HEK293 (cell line): ENCODE measurements at regions not wholly inside any gene's neighbourhood (a gene's known extent, or its start where the extent isn't known, plus 50 kb on each side); places are given as distances from the start of the nearest gene placed in this dataset.

Source experiments
- CTCF ChIA-PET: fragments of 350-600 bp; formaldehyde crosslinking; extraction: SDS; loops from one replicate; lab custom pipeline; 2021; ENCODE audit warnings: antibody characterized with exemption; lab: Yijun Ruan, JAX
- POLR2A ChIA-PET: fragments of 300-600 bp; formaldehyde crosslinking; extraction: SDS; loops from one replicate; lab custom pipeline; 2020; ENCODE audit warnings: antibody characterized with exemption, inconsistent platforms; lab: Yijun Ruan, JAX
- H3K27ac ChIP-seq: fragments of 200-500 bp; sonication (Bioruptor generic); 2 replicates; pipeline ENCODE4 v1.5.1; 2014; ENCODE audit warnings: low read depth, low read length, control low read depth, inconsistent platforms; ENCODE audit errors: extremely low read depth
- H3K36me3 ChIP-seq, 2 experiments: fragments of 200-500 bp in 1 of 2; sonication (Bioruptor generic) in 1 of 2; 1 replicate in 1 of 2; 2 replicates in 1 of 2; pipeline ENCODE4 v1.5.1; 2014 to 2017; ENCODE audit warnings: inconsistent platforms in 2 of 2, low read length in 2 of 2; ENCODE audit not compliant: control insufficient read depth in 2 of 2, insufficient read depth in 1 of 2
- H3K4me1 ChIP-seq: fragments of 200-500 bp; sonication (Bioruptor generic); 2 replicates; pipeline ENCODE4 v1.5.1; 2014; ENCODE audit warnings: mild to moderate bottlenecking, low read length, inconsistent platforms; ENCODE audit not compliant: control insufficient read depth, insufficient read depth
- H3K4me3 ChIP-seq: 2 replicates; pipeline ENCODE4 v1.5.1; 2011; ENCODE audit warnings: low read depth, mild to moderate bottlenecking, control low read depth, low read length, moderate library complexity
- H3K9me3 ChIP-seq: fragments of 200-500 bp; sonication (Bioruptor generic); 2 replicates; pipeline ENCODE4 v1.5.1; 2014; ENCODE audit warnings: low read depth, low read length, inconsistent platforms; ENCODE audit not compliant: control insufficient read depth, insufficient read depth
- GFI1B ChIP-seq: fragments of 450-650 bp; formaldehyde crosslinking; IDR thresholded peaks from 2 replicates; pipeline ENCODE4 v1.5.1; 2016; ENCODE audit warnings: missing biosample characterization, missing genetic modification characterization
- GLI2 ChIP-seq: fragments of 450-650 bp; formaldehyde crosslinking; IDR thresholded peaks from 2 replicates; pipeline ENCODE4; 2017; ENCODE audit warnings: missing biosample characterization, missing genetic modification characterization, low read depth, borderline replicate concordance
- GLIS1 ChIP-seq: fragments of 450-650 bp; formaldehyde crosslinking; IDR thresholded peaks from 2 replicates; pipeline ENCODE4 v1.5.1; 2016; ENCODE audit warnings: missing biosample characterization, missing genetic modification characterization
- KLF10 ChIP-seq: fragments of 450-650 bp; IDR thresholded peaks from 2 replicates; pipeline ENCODE4 v1.5.1; 2018; ENCODE audit warnings: missing biosample characterization, mild to moderate bottlenecking, missing genetic modification characterization
- KLF7 ChIP-seq: fragments of 450-650 bp; formaldehyde crosslinking; IDR thresholded peaks from 2 replicates; pipeline ENCODE4 v1.5.1; 2016; ENCODE audit warnings: missing biosample characterization, missing genetic modification characterization, borderline replicate concordance
- MYNN ChIP-seq: fragments of 450-650 bp; formaldehyde crosslinking; IDR thresholded peaks from 2 replicates; pipeline ENCODE4 v1.5.1; 2016; ENCODE audit warnings: missing biosample characterization, missing genetic modification characterization, borderline replicate concordance
- PATZ1 ChIP-seq: fragments of 450-650 bp; formaldehyde crosslinking; IDR thresholded peaks from 2 replicates; pipeline ENCODE4 v1.5.1; 2016; ENCODE audit warnings: missing biosample characterization, missing genetic modification characterization
- SALL2 ChIP-seq: fragments of 450-650 bp; formaldehyde crosslinking; IDR thresholded peaks from 2 replicates; pipeline ENCODE4 v1.5.0; 2017; ENCODE audit warnings: missing biosample characterization, mild to moderate bottlenecking, missing genetic modification characterization, borderline replicate concordance
- ZFP41 ChIP-seq: fragments of 450-650 bp; formaldehyde crosslinking; IDR thresholded peaks from 2 replicates; pipeline ENCODE4 v1.5.1; 2016; ENCODE audit warnings: missing biosample characterization, missing genetic modification characterization, borderline replicate concordance
- ZFP69B ChIP-seq: fragments of 450-650 bp; formaldehyde crosslinking; IDR thresholded peaks from 2 replicates; pipeline ENCODE4 v1.5.1; 2016; ENCODE audit warnings: missing biosample characterization, missing genetic modification characterization
- ZNF155 ChIP-seq: fragments of 450-650 bp; formaldehyde crosslinking; IDR thresholded peaks from 2 replicates; pipeline ENCODE4 v1.5.1; 2016; ENCODE audit warnings: missing biosample characterization, missing genetic modification characterization
- ZNF184 ChIP-seq: fragments of 450-650 bp; IDR thresholded peaks from 2 replicates; pipeline ENCODE4 v1.5.1; 2018; ENCODE audit warnings: missing biosample characterization, mild to moderate bottlenecking, missing genetic modification characterization
- ZNF239 ChIP-seq: fragments of 450-650 bp; formaldehyde crosslinking; IDR thresholded peaks from 2 replicates; pipeline ENCODE4 v1.5.1; 2016; ENCODE audit warnings: missing biosample characterization, missing genetic modification characterization
- ZNF266 ChIP-seq: fragments of 450-650 bp; formaldehyde crosslinking; IDR thresholded peaks from 2 replicates; pipeline ENCODE4 v1.5.1; 2016; ENCODE audit warnings: missing biosample characterization, missing genetic modification characterization, low read depth
- ZNF426 ChIP-seq: fragments of 450-650 bp; formaldehyde crosslinking; IDR thresholded peaks from 2 replicates; pipeline ENCODE4 v1.5.1; 2017; ENCODE audit warnings: missing biosample characterization, missing genetic modification characterization, mild to moderate bottlenecking, inconsistent platforms, moderate library complexity
- ZNF514 ChIP-seq: fragments of 450-650 bp; formaldehyde crosslinking; IDR thresholded peaks from 2 replicates; pipeline ENCODE4 v1.5.1; 2016; ENCODE audit warnings: missing biosample characterization, missing genetic modification characterization
- ZNF677 ChIP-seq: fragments of 450-650 bp; IDR thresholded peaks from 2 replicates; pipeline ENCODE4 v1.5.0; 2018; ENCODE audit warnings: missing biosample characterization, mild to moderate bottlenecking, missing genetic modification characterization, moderate library complexity
- ZNF776 ChIP-seq: fragments of 450-650 bp; formaldehyde crosslinking; IDR thresholded peaks from 2 replicates; pipeline ENCODE4 v1.5.0; 2017; ENCODE audit warnings: missing biosample characterization, missing genetic modification characterization, borderline replicate concordance
- ZXDB ChIP-seq: fragments of 450-650 bp; formaldehyde crosslinking; IDR thresholded peaks from 2 replicates; pipeline ENCODE4 v1.5.1; 2016; ENCODE audit warnings: missing biosample characterization, missing genetic modification characterization
- TF ChIP-seq, protein P1 (sequence below): fragments of 450-650 bp; formaldehyde crosslinking; IDR thresholded peaks from 2 replicates; pipeline ENCODE4 v1.5.1; 2016; ENCODE audit warnings: missing biosample characterization, missing genetic modification characterization, low read depth
- TF ChIP-seq, protein P2 (sequence below): fragments of 450-650 bp; formaldehyde crosslinking; IDR thresholded peaks from 2 replicates; pipeline ENCODE4 v1.5.1; 2016; ENCODE audit warnings: missing biosample characterization, missing genetic modification characterization

DNA sequence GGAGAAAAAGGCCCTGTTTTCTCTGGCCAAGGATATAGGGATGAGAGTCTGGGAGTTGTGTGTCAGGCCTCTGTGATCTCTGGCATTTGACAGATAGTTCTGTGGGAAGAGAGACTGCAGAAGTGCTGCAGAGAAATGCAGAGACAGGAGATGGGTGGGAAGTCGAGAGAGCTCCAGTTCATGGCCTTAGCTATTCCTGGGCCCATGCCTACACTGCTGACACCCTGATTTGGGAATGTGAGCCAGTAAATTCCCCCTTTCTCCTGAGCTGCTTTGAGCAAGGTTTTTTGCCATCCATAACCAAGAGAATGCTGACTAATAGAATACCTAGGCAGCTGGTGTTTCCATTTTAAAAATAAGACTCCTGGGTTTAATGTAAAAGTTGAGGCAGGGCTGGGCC is 59.3 kb downstream of the EBLN2 start:
- ChIA-PET CTCF (no interaction called here), POLR2A (no interaction called here)
- no peaks in the 10 kb centered on the region for H3K4me1 ChIP-seq
- TF ChIP-seq ZXDB (tag by site-specific recombination) (no peak), ZNF239 (no peak), KLF7 (tag by site-specific recombination) (no peak), GLIS1 (tag by site-specific recombination) (no peak), ZNF426 (tag by site-specific recombination) (no peak), ZFP41 (no peak), KLF10 (no peak), ZNF266 (tag by site-specific recombination) (no peak), SALL2 (tag by site-specific recombination) (no peak), ZNF677 (no peak), ZFP69B (no peak), PATZ1 (tag by site-specific recombination) (no peak), ZNF155 (no peak), GFI1B (no peak), ZNF184 (tag by site-specific recombination) (no peak), GLI2 (tag by site-specific recombination) (no peak)
- TF ChIP-seq, protein P1, sequence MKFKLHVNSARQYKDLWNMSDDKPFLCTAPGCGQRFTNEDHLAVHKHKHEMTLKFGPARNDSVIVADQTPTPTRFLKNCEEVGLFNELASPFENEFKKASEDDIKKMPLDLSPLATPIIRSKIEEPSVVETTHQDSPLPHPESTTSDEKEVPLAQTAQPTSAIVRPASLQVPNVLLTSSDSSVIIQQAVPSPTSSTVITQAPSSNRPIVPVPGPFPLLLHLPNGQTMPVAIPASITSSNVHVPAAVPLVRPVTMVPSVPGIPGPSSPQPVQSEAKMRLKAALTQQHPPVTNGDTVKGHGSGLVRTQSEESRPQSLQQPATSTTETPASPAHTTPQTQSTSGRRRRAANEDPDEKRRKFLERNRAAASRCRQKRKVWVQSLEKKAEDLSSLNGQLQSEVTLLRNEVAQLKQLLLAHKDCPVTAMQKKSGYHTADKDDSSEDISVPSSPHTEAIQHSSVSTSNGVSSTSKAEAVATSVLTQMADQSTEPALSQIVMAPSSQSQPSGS (tag by site-specific recombination) = no peak
- TF ChIP-seq, protein P2, sequence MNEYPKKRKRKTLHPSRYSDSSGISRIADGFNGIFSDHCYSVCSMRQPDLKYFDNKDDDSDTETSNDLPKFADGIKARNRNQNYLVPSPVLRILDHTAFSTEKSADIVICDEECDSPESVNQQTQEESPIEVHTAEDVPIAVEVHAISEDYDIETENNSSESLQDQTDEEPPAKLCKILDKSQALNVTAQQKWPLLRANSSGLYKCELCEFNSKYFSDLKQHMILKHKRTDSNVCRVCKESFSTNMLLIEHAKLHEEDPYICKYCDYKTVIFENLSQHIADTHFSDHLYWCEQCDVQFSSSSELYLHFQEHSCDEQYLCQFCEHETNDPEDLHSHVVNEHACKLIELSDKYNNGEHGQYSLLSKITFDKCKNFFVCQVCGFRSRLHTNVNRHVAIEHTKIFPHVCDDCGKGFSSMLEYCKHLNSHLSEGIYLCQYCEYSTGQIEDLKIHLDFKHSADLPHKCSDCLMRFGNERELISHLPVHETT (tag by site-specific recombination) = no peak
- no peaks in the 10 kb centered on the region for H3K36me3 ChIP-seq
- H3K4me3 ChIP-seq = no peak overlapping the region
- no peak overlapping the region for H3K27ac ChIP-seq
- H3K9me3 ChIP-seq = no peaks in the 10 kb centered on the region

DNA sequence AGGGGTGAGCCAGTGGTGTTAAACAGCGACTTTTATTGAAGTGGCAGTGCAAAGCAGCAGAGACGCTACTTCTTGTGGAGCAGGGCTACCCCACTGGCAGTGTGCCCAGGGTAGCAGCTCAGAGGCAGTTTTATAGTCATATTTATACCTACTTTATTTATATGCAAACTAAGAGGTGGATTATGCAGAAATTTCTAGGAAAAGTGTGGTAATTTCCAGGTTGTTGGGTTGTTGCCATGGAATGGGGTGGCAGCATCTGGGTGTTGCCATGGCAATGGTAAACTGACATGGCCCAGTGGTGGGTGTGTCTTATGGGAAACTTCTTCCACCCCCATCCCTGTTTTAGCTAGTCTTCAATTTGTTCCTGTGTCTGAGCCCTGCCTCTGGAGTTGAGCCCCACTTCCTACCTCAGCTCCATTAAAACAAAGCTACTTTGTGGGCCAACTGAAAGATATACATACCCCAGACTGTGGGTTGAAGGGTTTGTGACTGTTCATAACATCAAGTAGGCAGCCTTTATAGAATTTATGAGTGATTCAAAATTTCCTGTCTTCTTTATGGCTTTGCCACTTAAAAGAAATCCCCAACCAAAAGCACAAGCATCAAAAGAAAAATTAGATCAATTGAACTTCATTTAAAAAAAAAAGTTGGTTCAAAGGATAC is 60.3 kb downstream of the EBLN2 start:
- no peak overlapping the region for H3K27ac ChIP-seq
- peak; percentile 62; the same call in 1 of the 2 replicates for TF ChIP-seq MYNN
- no peak for TF ChIP-seq ZNF514
- no peak for TF ChIP-seq ZNF776
- H3K9me3 ChIP-seq = no peaks in the 10 kb centered on the region
- POLR2A ChIA-PET = no interaction called here
- no peaks in the 10 kb centered on the region for H3K4me1 ChIP-seq
- CTCF ChIA-PET = no interaction called here
- H3K4me3 ChIP-seq = no peak overlapping the region
- H3K36me3 ChIP-seq = no peaks in the 10 kb centered on the region
